HCT116 (cell line): ENCODE measurements at regions not wholly inside any gene's neighbourhood (a gene's known extent, or its start where the extent isn't known, plus 50 kb on each side); places are given as distances from the start of the nearest gene placed in this dataset.

ENCODE experiments used
- CTCF ChIP-seq, 3 experiments: fragments of 200-600 bp in 1 of 3; sonication (generic) in 1 of 3; IDR thresholded peaks in 2 of 3; conservative IDR thresholded peaks in 1 of 3; 2 replicates each; pipeline ENCODE4 v1.5.1; 2012 to 2017; ENCODE audit warnings: low read depth in 2 of 3, low read length in 2 of 3, antibody characterized with exemption in 1 of 3, borderline replicate concordance in 1 of 3, control low read depth in 1 of 3, mild to moderate bottlenecking in 1 of 3, mixed read lengths in 1 of 3, mixed run types in 1 of 3, moderate library complexity in 1 of 3; ENCODE audit not compliant: insufficient read depth in 1 of 3
- EZH2phosphoT487 ChIP-seq: fragments of 200-600 bp; IDR thresholded peaks from 2 replicates; pipeline ENCODE4 v1.6.1; 2018; ENCODE audit warnings: antibody characterized with exemption, borderline replicate concordance
- POLR2A ChIP-seq: IDR thresholded peaks from 2 replicates; pipeline ENCODE4 v1.7.0; 2011; ENCODE audit warnings: borderline replicate concordance; ENCODE audit not compliant: insufficient read depth, insufficient read length; ENCODE audit errors: extremely low read depth
- RAD21 ChIP-seq: IDR thresholded peaks from 2 replicates; pipeline ENCODE4 v1.6.1; 2012; ENCODE audit warnings: low read depth, mild to moderate bottlenecking
- REST ChIP-seq: IDR thresholded peaks from 2 replicates; pipeline ENCODE4 v1.6.1; 2012; ENCODE audit warnings: low read depth
- TCF7L2 ChIP-seq: IDR thresholded peaks from 2 replicates; pipeline ENCODE4 v1.7.0; 2011; ENCODE audit warnings: borderline replicate concordance, inconsistent platforms; ENCODE audit not compliant: insufficient read depth, insufficient read length; ENCODE audit errors: extremely low read depth
- YY1 ChIP-seq: IDR thresholded peaks from 2 replicates; pipeline ENCODE4 v1.6.1; 2011; ENCODE audit warnings: low read length, low read depth, moderate library complexity, mild to moderate bottlenecking; ENCODE audit not compliant: insufficient replicate concordance; ENCODE audit errors: extremely low read depth

- TF ChIP-seq REST (no peak), TCF7L2 (no peak), EZH2phosphoT487 (no peak), YY1 (no peak), CTCF (IDR thresholded peaks at IDR 0.05 in 2 of 3, conservative IDR thresholded peaks at IDR 0.05 in 1 of 3; ENCODE audit: borderline replicate concordance in 1 of 3, insufficient read depth in 1 of 3, low read depth in 2 of 3, low read length in 2 of 3) (no peak), POLR2A (no peak), RAD21 (no peak)
Observed at GRCh38 chr14:97457575-97458085, 660.4 kb downstream of the VRK1 start.
